ENCODE measurements at regions not wholly inside any gene's neighbourhood (a gene's known extent, or its start where the extent isn't known, plus 50 kb on each side); places are given as distances from the start of the nearest gene placed in this dataset.

DNA sequence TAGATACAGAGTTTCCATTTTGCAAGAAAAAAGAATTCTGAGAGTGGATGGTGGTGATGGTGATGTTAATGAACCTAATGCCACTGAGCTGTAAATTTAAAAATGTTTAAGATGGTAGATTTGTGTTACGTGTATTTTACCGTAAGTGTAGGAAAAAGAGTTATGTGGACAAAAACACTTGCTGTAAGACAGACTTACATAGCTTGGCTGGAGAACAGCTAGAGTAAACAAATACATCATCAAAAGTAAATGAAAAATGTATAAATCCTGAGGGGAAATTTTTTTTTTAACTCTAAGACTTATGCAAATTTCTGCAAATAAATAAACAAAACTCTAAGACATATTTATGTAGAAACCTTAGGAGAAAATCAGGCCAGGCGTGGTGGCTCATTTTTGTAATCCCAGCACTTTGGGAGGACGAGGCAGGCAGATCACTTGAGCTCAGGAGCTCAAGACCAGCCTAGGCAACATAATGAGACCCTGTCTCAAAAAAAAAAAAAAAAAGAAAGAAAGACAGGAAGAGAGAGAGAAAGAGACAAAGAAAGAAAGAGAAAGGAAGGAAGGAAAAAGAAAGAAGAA is 66.2 kb upstream of the CDK13 start:
- H3K27me3 Mint-ChIP-seq (ENCODE audit: unreplicated experiment), result peaks cover 10% of the 10 kb centered on the region
- H3K27ac Mint-ChIP-seq (ENCODE audit: unreplicated experiment), result no peak overlapping the region
- no peaks in the 10 kb centered on the region for H3K36me3 Mint-ChIP-seq (ENCODE audit: unreplicated experiment)
- TF ChIP-seq, protein P1, sequence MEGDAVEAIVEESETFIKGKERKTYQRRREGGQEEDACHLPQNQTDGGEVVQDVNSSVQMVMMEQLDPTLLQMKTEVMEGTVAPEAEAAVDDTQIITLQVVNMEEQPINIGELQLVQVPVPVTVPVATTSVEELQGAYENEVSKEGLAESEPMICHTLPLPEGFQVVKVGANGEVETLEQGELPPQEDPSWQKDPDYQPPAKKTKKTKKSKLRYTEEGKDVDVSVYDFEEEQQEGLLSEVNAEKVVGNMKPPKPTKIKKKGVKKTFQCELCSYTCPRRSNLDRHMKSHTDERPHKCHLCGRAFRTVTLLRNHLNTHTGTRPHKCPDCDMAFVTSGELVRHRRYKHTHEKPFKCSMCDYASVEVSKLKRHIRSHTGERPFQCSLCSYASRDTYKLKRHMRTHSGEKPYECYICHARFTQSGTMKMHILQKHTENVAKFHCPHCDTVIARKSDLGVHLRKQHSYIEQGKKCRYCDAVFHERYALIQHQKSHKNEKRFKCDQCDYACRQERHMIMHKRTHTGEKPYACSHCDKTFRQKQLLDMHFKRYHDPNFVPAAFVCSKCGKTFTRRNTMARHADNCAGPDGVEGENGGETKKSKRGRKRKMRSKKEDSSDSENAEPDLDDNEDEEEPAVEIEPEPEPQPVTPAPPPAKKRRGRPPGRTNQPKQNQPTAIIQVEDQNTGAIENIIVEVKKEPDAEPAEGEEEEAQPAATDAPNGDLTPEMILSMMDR (IDR thresholded peaks at IDR 0.05), result no peak
- H3K9me3 Mint-ChIP-seq (ENCODE audit: unreplicated experiment), result no peaks in the 10 kb centered on the region
- H3K4me1 Mint-ChIP-seq (ENCODE audit: unreplicated experiment), result no peaks in the 10 kb centered on the region
- no peak overlapping the region for H3K4me3 Mint-ChIP-seq (ENCODE audit: unreplicated experiment)
- DNase-seq (ENCODE audit: extremely low spot score, unreplicated experiment), result no peak

DNA sequence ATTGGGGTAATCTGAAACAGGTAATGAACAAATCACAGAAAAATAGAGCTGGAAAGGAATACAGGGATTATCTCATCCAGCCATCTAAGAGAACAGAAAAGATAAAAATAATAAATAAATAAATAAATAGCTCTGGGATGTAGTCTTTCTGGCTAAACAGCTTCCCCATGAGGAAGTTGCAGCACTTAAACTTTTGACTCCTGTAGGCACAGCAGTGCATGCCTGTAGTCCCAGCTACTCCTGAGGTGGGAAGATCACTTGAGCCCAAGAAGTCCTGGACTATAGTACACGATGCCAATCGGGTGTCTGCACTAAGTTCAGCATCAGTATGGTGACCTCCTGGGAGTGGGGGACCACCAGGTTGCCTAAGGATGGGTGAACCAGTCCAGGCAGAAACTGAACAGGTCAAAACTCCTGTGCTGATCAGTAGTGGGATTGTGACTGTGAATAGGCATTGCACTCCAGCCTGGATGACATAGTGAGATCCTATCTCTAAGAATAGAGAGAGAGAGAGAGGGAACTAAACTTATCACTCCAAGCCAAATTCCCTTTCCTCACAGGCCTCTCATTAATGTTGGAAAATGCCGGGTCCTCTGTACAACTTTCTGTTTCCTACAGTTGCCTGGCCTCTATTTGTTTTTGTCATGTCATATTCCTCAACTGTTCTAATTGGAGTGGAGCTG is 61.7 kb upstream of the CDK13 start:
- Mint-ChIP-seq H3K36me3 (ENCODE audit: unreplicated experiment) (no peaks in the 10 kb centered on the region), H3K4me3 (ENCODE audit: unreplicated experiment) (no peak overlapping the region), H3K9me3 (ENCODE audit: unreplicated experiment) (no peaks in the 10 kb centered on the region), H3K27ac (ENCODE audit: unreplicated experiment) (no peak overlapping the region), H3K4me1 (ENCODE audit: unreplicated experiment) (no peaks in the 10 kb centered on the region), H3K27me3 (ENCODE audit: unreplicated experiment) (peaks cover 35% of the 10 kb centered on the region)
- DNase-seq (ENCODE audit: extremely low spot score, unreplicated experiment), result no peak
- TF ChIP-seq, protein P1 (IDR thresholded peaks at IDR 0.05), result no peak

DNA sequence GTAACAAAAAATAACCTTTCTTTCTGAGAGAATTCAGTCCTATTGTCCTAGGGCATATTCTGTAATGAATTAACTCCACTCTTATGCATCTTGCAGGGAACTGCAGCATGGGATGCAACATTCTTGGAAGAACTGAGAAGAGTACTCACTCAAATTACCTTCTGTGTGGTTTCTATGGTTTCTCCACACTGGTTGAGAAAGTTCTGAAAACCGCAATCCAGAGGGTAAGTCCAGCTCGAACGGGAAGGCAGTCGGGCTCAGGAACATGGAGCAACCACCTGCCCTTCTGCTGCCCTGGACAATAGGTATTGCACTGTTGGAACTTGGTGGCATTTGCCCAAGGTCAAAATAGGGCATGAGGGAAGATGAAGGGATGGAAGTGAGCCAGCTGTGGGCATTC is 59.6 kb upstream of the CDK13 start:
- Mint-ChIP-seq H3K4me3 (ENCODE audit: unreplicated experiment) (no peak overlapping the region), H3K9me3 (ENCODE audit: unreplicated experiment) (no peaks in the 10 kb centered on the region), H3K27me3 (ENCODE audit: unreplicated experiment) (peaks cover 40% of the 10 kb centered on the region), H3K4me1 (ENCODE audit: unreplicated experiment) (no peaks in the 10 kb centered on the region), H3K27ac (ENCODE audit: unreplicated experiment) (no peak overlapping the region), H3K36me3 (ENCODE audit: unreplicated experiment) (no peaks in the 10 kb centered on the region)
- TF ChIP-seq, protein P1 (IDR thresholded peaks at IDR 0.05), result no peak
- DNase-seq (ENCODE audit: extremely low spot score, unreplicated experiment), result no peak

DNA sequence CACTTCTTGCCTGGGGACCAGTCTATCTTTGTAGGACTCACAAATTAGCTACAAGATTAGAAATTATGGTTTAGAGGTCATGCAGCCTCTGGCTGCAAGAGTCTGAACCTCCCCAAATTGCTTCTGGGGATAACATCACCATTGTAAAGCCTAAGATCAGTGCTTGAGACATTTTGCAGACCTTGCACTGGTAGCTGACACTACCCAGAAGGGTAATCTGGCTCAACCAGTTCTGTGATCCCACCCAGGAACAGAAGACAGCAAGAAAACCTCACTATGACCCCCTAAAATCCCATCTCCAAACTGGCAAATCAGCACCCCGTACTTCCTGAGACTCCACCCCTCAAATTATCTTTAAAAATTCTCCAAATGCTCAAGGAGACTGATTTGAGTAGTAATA is 58.2 kb upstream of the CDK13 start:
- Mint-ChIP-seq H3K36me3 (ENCODE audit: unreplicated experiment) (no peaks in the 10 kb centered on the region), H3K4me1 (ENCODE audit: unreplicated experiment) (no peaks in the 10 kb centered on the region), H3K4me3 (ENCODE audit: unreplicated experiment) (no peak overlapping the region), H3K27me3 (ENCODE audit: unreplicated experiment) (peaks cover 42% of the 10 kb centered on the region), H3K27ac (ENCODE audit: unreplicated experiment) (no peak overlapping the region), H3K9me3 (ENCODE audit: unreplicated experiment) (no peaks in the 10 kb centered on the region)
- TF ChIP-seq, protein P1 (IDR thresholded peaks at IDR 0.05), result no peak
- DNase-seq (ENCODE audit: extremely low spot score, unreplicated experiment), result no peak

DNA sequence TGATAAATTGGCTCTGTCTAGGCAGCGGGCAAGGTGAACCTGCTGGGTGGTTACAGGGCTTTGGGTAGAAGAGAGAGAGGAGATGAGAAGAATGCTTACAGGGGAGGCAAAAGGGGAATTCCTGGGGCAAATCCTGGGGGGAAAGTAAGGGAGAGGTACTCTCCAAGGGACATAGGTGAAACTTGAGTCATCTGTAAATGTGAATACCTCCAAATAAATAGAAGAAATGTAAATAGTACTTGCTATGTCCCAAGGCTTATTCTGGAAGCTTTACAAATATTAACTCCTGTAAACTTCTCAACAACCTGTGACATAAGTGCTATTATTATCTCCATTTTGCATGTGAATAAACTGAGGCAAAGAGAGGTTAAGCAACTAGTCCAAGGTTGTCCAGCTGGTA is 57.7 kb upstream of the CDK13 start:
- Mint-ChIP-seq H3K27ac (ENCODE audit: unreplicated experiment) (no peak overlapping the region), H3K36me3 (ENCODE audit: unreplicated experiment) (no peaks in the 10 kb centered on the region), H3K4me3 (ENCODE audit: unreplicated experiment) (no peak overlapping the region), H3K9me3 (ENCODE audit: unreplicated experiment) (no peaks in the 10 kb centered on the region), H3K4me1 (ENCODE audit: unreplicated experiment) (no peaks in the 10 kb centered on the region), H3K27me3 (ENCODE audit: unreplicated experiment) (peaks cover 43% of the 10 kb centered on the region)
- TF ChIP-seq, protein P1 (IDR thresholded peaks at IDR 0.05), result no peak
- DNase-seq (ENCODE audit: extremely low spot score, unreplicated experiment), result no peak
